AG10803 (cell line): ENCODE measurements at regions not wholly inside any gene's neighbourhood (a gene's known extent, or its start where the extent isn't known, plus 50 kb on each side); places are given as distances from the start of the nearest gene placed in this dataset.

Source experiments
- DNase-seq: peaks from one replicate; pipeline ENCODE4 v3.0.0; 2010; ENCODE audit warnings: low read depth
- H3K4me3 ChIP-seq: 2 replicates; pipeline ENCODE4 v1.5.1; 2011; ENCODE audit warnings: mild to moderate bottlenecking, low read length, control low read depth
- TF ChIP-seq, protein P1 (sequence below): conservative IDR thresholded peaks from 2 replicates; pipeline ENCODE4 v1.5.1; 2011; ENCODE audit warnings: mild to moderate bottlenecking, low read length, control low read depth, inconsistent platforms

DNA sequence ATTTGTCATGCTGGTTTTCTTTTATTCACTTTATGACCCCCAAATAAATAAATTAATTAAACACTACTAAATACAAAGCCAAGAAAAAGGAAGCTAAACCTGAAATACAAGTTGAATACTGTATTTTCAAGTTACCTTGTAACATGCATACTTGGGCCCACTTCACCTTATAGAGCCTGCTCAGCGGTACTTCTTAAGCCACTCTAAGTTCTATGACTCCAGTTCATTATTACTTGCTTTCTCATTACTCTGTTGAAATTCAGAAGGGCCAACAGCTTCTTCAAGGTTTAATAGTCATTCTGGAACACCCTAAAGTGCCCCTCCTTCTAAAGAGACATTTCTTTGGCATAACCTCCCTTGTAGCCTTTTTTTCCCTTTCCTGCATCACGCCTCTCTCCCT is 844.5 kb downstream of the RPA4 start:
- no peak overlapping the region for H3K4me3 ChIP-seq
- TF ChIP-seq, protein P1, sequence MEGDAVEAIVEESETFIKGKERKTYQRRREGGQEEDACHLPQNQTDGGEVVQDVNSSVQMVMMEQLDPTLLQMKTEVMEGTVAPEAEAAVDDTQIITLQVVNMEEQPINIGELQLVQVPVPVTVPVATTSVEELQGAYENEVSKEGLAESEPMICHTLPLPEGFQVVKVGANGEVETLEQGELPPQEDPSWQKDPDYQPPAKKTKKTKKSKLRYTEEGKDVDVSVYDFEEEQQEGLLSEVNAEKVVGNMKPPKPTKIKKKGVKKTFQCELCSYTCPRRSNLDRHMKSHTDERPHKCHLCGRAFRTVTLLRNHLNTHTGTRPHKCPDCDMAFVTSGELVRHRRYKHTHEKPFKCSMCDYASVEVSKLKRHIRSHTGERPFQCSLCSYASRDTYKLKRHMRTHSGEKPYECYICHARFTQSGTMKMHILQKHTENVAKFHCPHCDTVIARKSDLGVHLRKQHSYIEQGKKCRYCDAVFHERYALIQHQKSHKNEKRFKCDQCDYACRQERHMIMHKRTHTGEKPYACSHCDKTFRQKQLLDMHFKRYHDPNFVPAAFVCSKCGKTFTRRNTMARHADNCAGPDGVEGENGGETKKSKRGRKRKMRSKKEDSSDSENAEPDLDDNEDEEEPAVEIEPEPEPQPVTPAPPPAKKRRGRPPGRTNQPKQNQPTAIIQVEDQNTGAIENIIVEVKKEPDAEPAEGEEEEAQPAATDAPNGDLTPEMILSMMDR = no peak
- DNase-seq = no peak

- no peak for DNase-seq
- TF ChIP-seq, protein P1 = no peak
- H3K4me3 ChIP-seq = no peak overlapping the region
Measured at GRCh38 chrX:97740044-97740443, 856.3 kb downstream of the RPA4 start.

DNA sequence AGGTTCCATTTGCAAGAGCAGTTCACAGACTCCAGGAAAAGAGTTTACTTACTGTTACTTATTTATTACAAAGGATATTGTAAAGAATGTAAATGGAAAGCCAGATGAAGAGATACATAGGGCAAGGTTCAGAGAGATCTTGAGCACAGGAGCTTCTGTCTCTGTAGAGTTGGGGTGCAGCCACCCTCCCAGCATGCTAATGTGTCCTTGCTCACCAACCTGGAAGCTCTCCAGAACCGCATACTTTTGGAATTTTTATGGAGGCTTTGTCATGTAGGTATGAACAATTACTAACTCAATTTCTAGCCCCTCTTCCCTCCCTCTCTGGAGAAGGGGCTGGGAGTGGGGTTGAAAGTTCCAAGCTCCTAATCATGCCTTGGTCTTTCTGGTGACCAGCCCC is 857.2 kb downstream of the RPA4 start:
- no peak for DNase-seq
- TF ChIP-seq, protein P1 = no peak

DNA sequence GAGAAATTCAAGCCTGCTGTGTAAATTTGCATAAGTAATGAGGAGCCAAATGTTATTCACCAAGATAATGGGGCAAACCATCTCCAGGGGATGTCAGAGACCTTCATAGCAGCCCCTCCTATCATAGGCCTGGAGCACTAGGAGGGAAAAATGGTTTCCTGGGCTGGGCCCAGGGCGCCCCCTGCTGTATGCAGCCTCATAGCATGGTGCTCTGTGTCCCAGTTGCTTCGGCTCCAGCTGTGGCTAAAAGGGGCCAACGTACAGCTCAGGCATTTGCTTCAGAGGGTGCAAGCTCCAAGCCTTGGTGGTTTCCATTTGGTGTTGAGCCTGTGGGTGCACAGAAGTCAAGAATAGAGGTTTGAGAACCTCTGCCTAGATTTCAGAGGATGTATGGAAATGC is 859.3 kb downstream of the RPA4 start:
- TF ChIP-seq, protein P1 = no peak
- DNase-seq = no peak
- H3K4me3 ChIP-seq = no peak overlapping the region

More for the DNA sequence above, 857.2 kb downstream of the RPA4 start:
- no peak overlapping the region for H3K4me3 ChIP-seq

DNA sequence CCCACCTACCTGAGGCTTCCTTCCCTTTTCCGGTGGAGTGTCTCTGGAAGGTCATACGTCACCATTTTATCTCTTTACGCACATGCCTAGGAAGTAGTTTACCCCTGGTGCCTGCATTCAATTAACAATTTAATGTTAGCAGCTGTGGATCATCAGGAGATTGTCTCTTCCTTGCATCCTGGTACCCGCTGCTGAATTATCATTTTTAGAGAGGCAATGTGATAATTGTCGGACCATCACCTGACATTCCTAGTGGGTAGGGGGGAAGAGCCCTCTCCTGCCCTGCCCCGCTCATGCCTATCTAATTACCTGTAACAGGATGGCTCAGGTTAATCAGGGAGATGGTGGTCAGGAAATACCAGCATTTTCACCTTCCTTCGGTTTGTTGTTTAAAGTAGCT is 863.6 kb downstream of the RPA4 start:
- no peak overlapping the region for H3K4me3 ChIP-seq
- TF ChIP-seq, protein P1 = no peak

GRCh38 chrX:97751016-97751415 is 867.3 kb downstream of the RPA4 start:
- no peak overlapping the region for H3K4me3 ChIP-seq
- DNase-seq = no peak
- TF ChIP-seq, protein P1 = no peak

More for the DNA sequence above, 863.6 kb downstream of the RPA4 start:
- no peak for DNase-seq

DNA sequence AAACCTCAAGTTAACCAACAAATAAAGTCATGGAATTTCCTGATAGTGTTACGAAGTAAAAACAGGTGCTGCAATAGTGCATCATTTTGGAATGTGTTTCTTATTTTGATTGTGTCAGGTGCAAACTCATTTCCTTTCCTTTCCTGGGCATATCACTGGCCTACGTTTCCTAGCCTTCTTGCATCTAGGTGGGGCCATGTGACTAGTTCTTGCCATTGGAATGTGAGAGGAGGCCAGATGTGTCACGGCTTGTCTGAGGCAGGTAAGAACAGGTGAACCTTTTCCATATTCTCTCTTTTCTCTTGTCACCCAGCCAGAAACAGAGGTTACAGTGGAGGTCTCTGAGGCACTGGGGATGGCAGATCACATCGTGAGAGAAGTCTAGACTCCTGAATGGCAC is 868.0 kb downstream of the RPA4 start:
- no peak overlapping the region for H3K4me3 ChIP-seq
- TF ChIP-seq, protein P1 = no peak
- DNase-seq = no peak
